ENCODE measurements at regions not wholly inside any gene's neighbourhood (a gene's known extent, or its start where the extent isn't known, plus 50 kb on each side); places are given as distances from the start of the nearest gene placed in this dataset.

DNA sequence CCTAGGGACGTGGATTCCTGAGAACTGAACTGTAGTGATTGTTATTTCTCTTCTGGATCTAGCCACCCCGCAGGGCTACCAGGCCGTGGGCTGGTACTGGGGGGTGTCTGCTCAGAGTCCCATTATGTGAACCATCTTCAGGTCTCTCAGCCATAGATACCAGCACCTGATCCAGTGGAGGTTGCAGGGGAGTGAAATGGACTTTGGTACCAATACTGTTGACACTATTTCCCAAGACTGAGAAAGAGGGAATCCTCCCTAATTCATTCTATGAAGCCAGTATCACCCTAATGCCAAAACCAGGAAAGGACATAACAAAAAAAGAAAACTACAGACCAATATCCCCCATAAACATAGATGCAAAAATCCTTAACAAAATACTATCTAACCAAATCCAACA is 237.0 kb upstream of the AGTR1 start:
- H3K27me3 ChIP-seq (ENCODE audit: insufficient read depth, low read depth, low read length): no peaks in the 10 kb centered on the region
- TF ChIP-seq MXI1 (conservative IDR thresholded peaks at IDR 0.05; ENCODE audit: poor library complexity, severe bottlenecking): no peak
- TF ChIP-seq TAF1 (IDR thresholded peaks at IDR 0.05; ENCODE audit: low read depth): no peak
- TF ChIP-seq EP300 (conservative IDR thresholded peaks at IDR 0.05; ENCODE audit: poor library complexity, severe bottlenecking): no peak
- TF ChIP-seq EZH2 (IDR thresholded peaks at IDR 0.05; ENCODE audit: borderline replicate concordance, insufficient read depth, low read length, poor library complexity, severe bottlenecking): no peak
- no peak for TF ChIP-seq SMC3 (conservative IDR thresholded peaks at IDR 0.05; ENCODE audit: poor library complexity)
- TF ChIP-seq, protein P1, sequence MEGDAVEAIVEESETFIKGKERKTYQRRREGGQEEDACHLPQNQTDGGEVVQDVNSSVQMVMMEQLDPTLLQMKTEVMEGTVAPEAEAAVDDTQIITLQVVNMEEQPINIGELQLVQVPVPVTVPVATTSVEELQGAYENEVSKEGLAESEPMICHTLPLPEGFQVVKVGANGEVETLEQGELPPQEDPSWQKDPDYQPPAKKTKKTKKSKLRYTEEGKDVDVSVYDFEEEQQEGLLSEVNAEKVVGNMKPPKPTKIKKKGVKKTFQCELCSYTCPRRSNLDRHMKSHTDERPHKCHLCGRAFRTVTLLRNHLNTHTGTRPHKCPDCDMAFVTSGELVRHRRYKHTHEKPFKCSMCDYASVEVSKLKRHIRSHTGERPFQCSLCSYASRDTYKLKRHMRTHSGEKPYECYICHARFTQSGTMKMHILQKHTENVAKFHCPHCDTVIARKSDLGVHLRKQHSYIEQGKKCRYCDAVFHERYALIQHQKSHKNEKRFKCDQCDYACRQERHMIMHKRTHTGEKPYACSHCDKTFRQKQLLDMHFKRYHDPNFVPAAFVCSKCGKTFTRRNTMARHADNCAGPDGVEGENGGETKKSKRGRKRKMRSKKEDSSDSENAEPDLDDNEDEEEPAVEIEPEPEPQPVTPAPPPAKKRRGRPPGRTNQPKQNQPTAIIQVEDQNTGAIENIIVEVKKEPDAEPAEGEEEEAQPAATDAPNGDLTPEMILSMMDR (IDR thresholded peaks at IDR 0.05; ENCODE audit: poor library complexity, severe bottlenecking): no peak
- TF ChIP-seq RAD21 (conservative IDR thresholded peaks at IDR 0.05): no peak
- TF ChIP-seq POLR2AphosphoS5 (IDR thresholded peaks at IDR 0.05): no peak
- TF ChIP-seq, protein P2, sequence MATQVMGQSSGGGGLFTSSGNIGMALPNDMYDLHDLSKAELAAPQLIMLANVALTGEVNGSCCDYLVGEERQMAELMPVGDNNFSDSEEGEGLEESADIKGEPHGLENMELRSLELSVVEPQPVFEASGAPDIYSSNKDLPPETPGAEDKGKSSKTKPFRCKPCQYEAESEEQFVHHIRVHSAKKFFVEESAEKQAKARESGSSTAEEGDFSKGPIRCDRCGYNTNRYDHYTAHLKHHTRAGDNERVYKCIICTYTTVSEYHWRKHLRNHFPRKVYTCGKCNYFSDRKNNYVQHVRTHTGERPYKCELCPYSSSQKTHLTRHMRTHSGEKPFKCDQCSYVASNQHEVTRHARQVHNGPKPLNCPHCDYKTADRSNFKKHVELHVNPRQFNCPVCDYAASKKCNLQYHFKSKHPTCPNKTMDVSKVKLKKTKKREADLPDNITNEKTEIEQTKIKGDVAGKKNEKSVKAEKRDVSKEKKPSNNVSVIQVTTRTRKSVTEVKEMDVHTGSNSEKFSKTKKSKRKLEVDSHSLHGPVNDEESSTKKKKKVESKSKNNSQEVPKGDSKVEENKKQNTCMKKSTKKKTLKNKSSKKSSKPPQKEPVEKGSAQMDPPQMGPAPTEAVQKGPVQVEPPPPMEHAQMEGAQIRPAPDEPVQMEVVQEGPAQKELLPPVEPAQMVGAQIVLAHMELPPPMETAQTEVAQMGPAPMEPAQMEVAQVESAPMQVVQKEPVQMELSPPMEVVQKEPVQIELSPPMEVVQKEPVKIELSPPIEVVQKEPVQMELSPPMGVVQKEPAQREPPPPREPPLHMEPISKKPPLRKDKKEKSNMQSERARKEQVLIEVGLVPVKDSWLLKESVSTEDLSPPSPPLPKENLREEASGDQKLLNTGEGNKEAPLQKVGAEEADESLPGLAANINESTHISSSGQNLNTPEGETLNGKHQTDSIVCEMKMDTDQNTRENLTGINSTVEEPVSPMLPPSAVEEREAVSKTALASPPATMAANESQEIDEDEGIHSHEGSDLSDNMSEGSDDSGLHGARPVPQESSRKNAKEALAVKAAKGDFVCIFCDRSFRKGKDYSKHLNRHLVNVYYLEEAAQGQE (IDR thresholded peaks at IDR 0.05; ENCODE audit: borderline replicate concordance): no peak
- H3F3A ChIP-seq (ENCODE audit: insufficient read depth, low read length, poor library complexity, severe bottlenecking): no peaks in the 10 kb centered on the region
- H3K9ac ChIP-seq (ENCODE audit: low read length): no peak overlapping the region
- H2AFZ ChIP-seq (ENCODE audit: low read depth, low read length): no peak overlapping the region
- no peaks in the 10 kb centered on the region for H3K79me2 ChIP-seq (replicated peaks; ENCODE audit: insufficient read depth, low read length)
- H3K4me2 ChIP-seq (ENCODE audit: low read length): no peak overlapping the region
- H4K20me1 ChIP-seq (ENCODE audit: insufficient read depth): no peaks in the 10 kb centered on the region
- no peak overlapping the region for H3K27ac ChIP-seq (ENCODE audit: low read length)
- no peaks in the 10 kb centered on the region for H3K9me3 ChIP-seq (ENCODE audit: low read length)
- H3K9me2 ChIP-seq (ENCODE audit: insufficient read depth, low read length): no peaks in the 10 kb centered on the region
- H3K36me3 ChIP-seq (ENCODE audit: insufficient read depth, low read length): no peaks in the 10 kb centered on the region
- no peak overlapping the region for H3K4me3 ChIP-seq (ENCODE audit: low read length)

DNA sequence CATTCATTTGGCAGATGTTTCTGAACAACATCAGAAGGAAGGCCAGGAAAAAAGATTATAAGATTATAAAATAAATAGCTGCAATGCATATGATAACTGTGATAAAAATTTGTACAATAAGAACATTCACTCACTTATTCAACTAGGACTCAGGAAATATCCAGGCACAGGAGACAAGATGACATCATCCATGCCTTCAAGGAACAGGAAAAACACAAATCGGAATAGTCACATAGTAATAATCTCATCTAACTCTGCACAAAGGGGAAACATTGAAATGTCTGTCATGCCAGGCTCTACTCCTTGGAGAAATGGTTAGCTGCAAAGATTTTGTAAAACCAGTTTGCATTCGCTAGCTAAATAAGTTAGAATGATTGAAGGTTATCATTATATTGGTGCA is 233.5 kb upstream of the AGTR1 start:
- Histone ChIP-seq H3K9me2 (ENCODE audit: insufficient read depth, low read length) (no peaks in the 10 kb centered on the region), H3K4me3 (ENCODE audit: low read length) (no peak overlapping the region), H3K36me3 (ENCODE audit: insufficient read depth, low read length) (no peaks in the 10 kb centered on the region), H4K20me1 (ENCODE audit: insufficient read depth) (no peaks in the 10 kb centered on the region), H3K27ac (ENCODE audit: low read length) (no peak overlapping the region), H2AFZ (ENCODE audit: low read depth, low read length) (no peak overlapping the region), H3K9ac (ENCODE audit: low read length) (no peak overlapping the region), H3K9me3 (ENCODE audit: low read length) (no peaks in the 10 kb centered on the region), H3K4me2 (ENCODE audit: low read length) (no peak overlapping the region), H3K79me2 (replicated peaks; ENCODE audit: insufficient read depth, low read length) (no peaks in the 10 kb centered on the region), H3F3A (ENCODE audit: insufficient read depth, low read length, poor library complexity, severe bottlenecking) (no peaks in the 10 kb centered on the region), H3K27me3 (ENCODE audit: insufficient read depth, low read depth, low read length) (no peaks in the 10 kb centered on the region)
- TF ChIP-seq TAF1 (IDR thresholded peaks at IDR 0.05; ENCODE audit: low read depth) (no peak), MXI1 (conservative IDR thresholded peaks at IDR 0.05; ENCODE audit: poor library complexity, severe bottlenecking) (no peak), EP300 (conservative IDR thresholded peaks at IDR 0.05; ENCODE audit: poor library complexity, severe bottlenecking) (no peak), EZH2 (IDR thresholded peaks at IDR 0.05; ENCODE audit: borderline replicate concordance, insufficient read depth, low read length, poor library complexity, severe bottlenecking) (no peak), POLR2AphosphoS5 (IDR thresholded peaks at IDR 0.05) (no peak), SMC3 (conservative IDR thresholded peaks at IDR 0.05; ENCODE audit: poor library complexity) (no peak), RAD21 (conservative IDR thresholded peaks at IDR 0.05) (no peak)
- TF ChIP-seq, protein P1 (IDR thresholded peaks at IDR 0.05; ENCODE audit: poor library complexity, severe bottlenecking): no peak
- TF ChIP-seq, protein P2 (IDR thresholded peaks at IDR 0.05; ENCODE audit: borderline replicate concordance): no peak
